ENCODE measurements at regions not wholly inside any gene's neighbourhood (a gene's known extent, or its start where the extent isn't known, plus 50 kb on each side); places are given as distances from the start of the nearest gene placed in this dataset.

DNA sequence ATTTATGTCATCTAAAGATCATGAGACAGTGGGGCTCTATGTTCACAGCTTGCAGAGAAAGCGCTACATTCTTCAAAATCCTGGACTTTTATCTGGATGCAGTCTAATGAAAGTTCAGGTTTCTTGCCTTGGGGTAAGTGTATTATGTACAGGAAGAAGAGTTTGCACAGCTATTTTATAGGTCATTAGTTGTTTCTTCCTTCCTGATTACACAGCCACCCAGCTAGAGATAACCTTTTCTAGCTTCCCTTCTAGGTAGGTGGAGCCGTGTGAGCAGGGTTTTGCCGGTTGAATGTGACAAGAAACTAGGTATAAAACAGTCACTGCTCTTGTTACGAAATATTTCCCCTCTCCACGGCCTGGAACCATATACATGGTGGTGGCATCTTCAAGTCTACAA, 800.8 kb upstream of the SOX11 start:
- TF ChIP-seq POLR2A (IDR thresholded peaks at IDR 0.05; ENCODE audit: low read depth) (no peak), POLR2AphosphoS5 (IDR thresholded peaks at IDR 0.05) (no peak)
